HUES64 (cell line): ENCODE measurements at regions not wholly inside any gene's neighbourhood (a gene's known extent, or its start where the extent isn't known, plus 50 kb on each side); places are given as distances from the start of the nearest gene placed in this dataset.

Experiments used
- H3K27ac ChIP-seq: 2 replicates; pipeline ENCODE4 v1.7.0; 2013; ENCODE audit warnings: low read depth, low read length, inconsistent platforms
- H3K27me3 ChIP-seq: 2 replicates; pipeline ENCODE4 v1.6.1; 2013; ENCODE audit warnings: mild to moderate bottlenecking, low read length; ENCODE audit not compliant: insufficient read depth
- H3K36me3 ChIP-seq: 2 replicates; pipeline ENCODE4 v1.6.1; 2013; ENCODE audit warnings: mild to moderate bottlenecking, low read length; ENCODE audit not compliant: insufficient read depth
- H3K4me1 ChIP-seq: 2 replicates; pipeline ENCODE4 v1.6.1; 2013; ENCODE audit warnings: mild to moderate bottlenecking, low read length, moderate library complexity; ENCODE audit not compliant: insufficient read depth
- H3K4me3 ChIP-seq: 2 replicates; pipeline ENCODE4 v1.5.1; 2013; ENCODE audit warnings: mild to moderate bottlenecking, low read length, moderate library complexity
- H3K9ac ChIP-seq: 2 replicates; pipeline ENCODE4 v1.6.1; 2013; ENCODE audit warnings: mild to moderate bottlenecking, low read depth, low read length
- H3K9me3 ChIP-seq: 2 replicates; pipeline ENCODE4 v1.6.1; 2013; ENCODE audit warnings: low read depth, low read length; ENCODE audit not compliant: insufficient read depth
- WGBS: fragments of 150-250, 120-280 bp; methylation state at CpG from one replicate; pipeline ENCODE4 v1.1.7; 2013; ENCODE audit warnings: missing lambda C conversion rate; 5-methylcytosine and 5-hydroxymethylcytosine counted together

DNA sequence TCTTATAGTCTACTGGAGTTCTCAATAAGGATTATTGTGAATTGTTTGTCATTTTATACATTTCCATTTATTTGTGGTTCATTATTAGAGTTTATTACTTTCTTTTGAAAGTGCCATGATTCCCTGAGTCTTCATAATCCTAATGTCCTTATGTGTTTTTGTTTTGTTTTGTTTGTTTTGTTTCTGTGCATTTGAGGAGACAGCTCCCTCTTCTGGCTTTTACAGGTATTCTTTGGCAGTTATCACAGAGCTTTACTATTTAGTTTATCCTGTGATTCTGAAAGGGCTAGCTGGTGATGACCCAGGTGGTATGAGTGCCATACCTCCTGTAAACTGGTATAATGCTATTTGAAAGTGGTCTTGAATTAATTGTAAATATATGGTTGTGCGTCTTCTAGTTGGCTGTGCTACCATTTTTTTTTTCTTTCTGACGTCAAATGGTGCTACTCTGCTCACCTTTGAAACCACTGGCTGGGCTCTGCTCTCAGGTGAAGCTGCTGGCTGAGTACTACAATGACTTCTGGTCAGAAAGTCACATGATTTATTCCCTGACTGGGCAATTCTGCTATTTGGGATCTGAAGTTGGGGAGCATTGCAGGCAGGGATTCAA is 751.2 kb downstream of the JRKL start:
- Histone ChIP-seq H3K27me3 (no peaks in the 10 kb centered on the region), H3K4me1 (no peaks in the 10 kb centered on the region), H3K9me3 (no peaks in the 10 kb centered on the region; the same call in 1 of the 2 replicates), H3K27ac (no peak overlapping the region), H3K9ac (no peak overlapping the region), H3K36me3 (no peaks in the 10 kb centered on the region), H3K4me3 (no peak overlapping the region)
- 73% methylated on average over 2 of the region's 2 CpGs for WGBS

DNA sequence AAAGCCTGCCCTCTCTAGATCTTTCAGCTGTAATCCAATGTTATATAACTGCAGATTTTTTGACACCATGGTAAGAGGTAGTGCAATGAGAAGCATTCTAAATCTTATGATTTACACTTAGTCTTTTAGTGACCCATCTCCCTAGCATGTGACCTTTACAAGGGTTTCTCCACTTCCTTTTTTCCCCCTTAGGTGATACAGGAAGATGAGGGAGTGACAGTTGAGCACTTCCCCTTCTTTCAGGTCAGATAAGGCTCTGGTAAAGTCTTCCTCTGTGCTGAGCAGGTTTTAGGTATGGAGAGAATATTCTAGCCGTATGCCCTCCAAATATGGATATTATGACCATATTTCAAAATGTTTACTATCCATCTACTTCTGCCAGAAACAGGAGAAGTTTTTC is 753.6 kb downstream of the JRKL start:
- WGBS, result 80% methylated on average over 1 of the region's 1 CpG
- Histone ChIP-seq H3K27me3 (no peaks in the 10 kb centered on the region), H3K27ac (no peak overlapping the region), H3K9ac (no peak overlapping the region), H3K4me3 (no peak overlapping the region), H3K4me1 (no peaks in the 10 kb centered on the region), H3K9me3 (no peaks in the 10 kb centered on the region; the same call in 1 of the 2 replicates), H3K36me3 (no peaks in the 10 kb centered on the region)

GRCh38 chr11:97149741-97150140 is 759.9 kb downstream of the JRKL start:
- H3K9ac ChIP-seq, result no peak overlapping the region
- H3K4me3 ChIP-seq, result no peak overlapping the region
- H3K27me3 ChIP-seq, result no peaks in the 10 kb centered on the region
- H3K36me3 ChIP-seq, result no peaks in the 10 kb centered on the region
- no peaks in the 10 kb centered on the region for H3K9me3 ChIP-seq
- WGBS, result 100% methylated on average over 1 of the region's 2 CpGs
- H3K4me1 ChIP-seq, result no peaks in the 10 kb centered on the region
- no peak overlapping the region for H3K27ac ChIP-seq

DNA sequence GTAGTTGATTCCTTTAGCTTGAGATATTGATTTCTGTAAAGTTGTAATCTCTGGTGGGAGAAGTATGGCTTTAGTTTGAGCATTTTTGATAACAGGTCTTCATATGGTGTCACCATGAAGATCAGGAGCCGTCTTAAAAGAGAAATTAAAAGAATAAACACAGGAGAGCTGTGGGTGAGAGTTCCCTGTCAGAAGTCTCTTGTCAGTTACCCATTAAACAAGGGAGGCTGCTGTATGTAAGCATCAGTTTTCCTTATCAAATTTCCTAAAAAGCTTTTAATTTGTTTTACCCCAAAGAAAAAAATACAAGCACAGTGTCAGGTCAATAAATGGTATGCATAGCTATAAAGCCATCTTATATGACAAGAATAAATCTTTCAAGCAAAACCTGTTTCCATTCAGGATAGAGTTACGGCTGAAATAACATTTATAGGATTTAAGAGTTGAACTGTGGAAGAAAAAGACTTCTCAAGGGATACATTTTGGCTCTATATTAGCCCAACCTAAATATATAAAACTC is 767.5 kb downstream of the JRKL start:
- H3K4me3 ChIP-seq, result no peak overlapping the region
- peaks cover 19% of the 10 kb centered on the region for H3K4me1 ChIP-seq
- H3K9ac ChIP-seq, result no peak overlapping the region
- H3K27ac ChIP-seq, result no peak overlapping the region
- no peaks in the 10 kb centered on the region for H3K27me3 ChIP-seq
- H3K9me3 ChIP-seq, result no peaks in the 10 kb centered on the region
- no peaks in the 10 kb centered on the region for H3K36me3 ChIP-seq
- 94% methylated on average over 2 of the region's 2 CpGs for WGBS

DNA sequence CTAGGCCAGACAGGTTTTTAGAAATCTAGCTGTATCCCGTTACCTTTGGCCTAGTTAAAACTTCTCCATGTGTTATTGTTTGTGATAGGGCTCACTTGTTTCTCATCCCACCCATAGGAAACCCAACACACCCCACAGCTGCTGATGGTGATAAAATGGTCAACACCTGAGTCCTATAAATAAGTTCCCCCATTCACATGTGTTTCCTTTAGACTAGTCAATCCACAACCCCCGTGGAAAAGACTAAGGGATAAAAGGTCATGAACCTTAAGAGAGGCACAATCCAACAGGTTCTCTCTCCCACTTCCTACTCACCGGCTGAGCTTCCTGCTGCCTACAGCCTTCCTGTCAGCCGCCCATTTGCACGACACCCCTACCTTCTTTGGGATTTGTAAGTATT is 768.4 kb downstream of the JRKL start:
- Histone ChIP-seq H3K4me1 (peaks cover 19% of the 10 kb centered on the region), H3K9ac (no peak overlapping the region), H3K36me3 (no peaks in the 10 kb centered on the region), H3K4me3 (no peak overlapping the region), H3K9me3 (no peaks in the 10 kb centered on the region), H3K27ac (no peak overlapping the region), H3K27me3 (no peaks in the 10 kb centered on the region)
- WGBS, result 88% methylated on average over 3 of the region's 5 CpGs

GRCh38 chr11:97163631-97164191 is 773.9 kb downstream of the JRKL start:
- no peak overlapping the region for H3K27ac ChIP-seq
- peaks cover 6% of the 10 kb centered on the region; the same call in 1 of the 2 replicates for H3K4me1 ChIP-seq
- H3K4me3 ChIP-seq, result no peak overlapping the region
- no peak overlapping the region for H3K9ac ChIP-seq
- 89% methylated on average over 4 of the region's 4 CpGs for WGBS
- no peaks in the 10 kb centered on the region for H3K9me3 ChIP-seq
- H3K27me3 ChIP-seq, result no peaks in the 10 kb centered on the region
- no peaks in the 10 kb centered on the region for H3K36me3 ChIP-seq

DNA sequence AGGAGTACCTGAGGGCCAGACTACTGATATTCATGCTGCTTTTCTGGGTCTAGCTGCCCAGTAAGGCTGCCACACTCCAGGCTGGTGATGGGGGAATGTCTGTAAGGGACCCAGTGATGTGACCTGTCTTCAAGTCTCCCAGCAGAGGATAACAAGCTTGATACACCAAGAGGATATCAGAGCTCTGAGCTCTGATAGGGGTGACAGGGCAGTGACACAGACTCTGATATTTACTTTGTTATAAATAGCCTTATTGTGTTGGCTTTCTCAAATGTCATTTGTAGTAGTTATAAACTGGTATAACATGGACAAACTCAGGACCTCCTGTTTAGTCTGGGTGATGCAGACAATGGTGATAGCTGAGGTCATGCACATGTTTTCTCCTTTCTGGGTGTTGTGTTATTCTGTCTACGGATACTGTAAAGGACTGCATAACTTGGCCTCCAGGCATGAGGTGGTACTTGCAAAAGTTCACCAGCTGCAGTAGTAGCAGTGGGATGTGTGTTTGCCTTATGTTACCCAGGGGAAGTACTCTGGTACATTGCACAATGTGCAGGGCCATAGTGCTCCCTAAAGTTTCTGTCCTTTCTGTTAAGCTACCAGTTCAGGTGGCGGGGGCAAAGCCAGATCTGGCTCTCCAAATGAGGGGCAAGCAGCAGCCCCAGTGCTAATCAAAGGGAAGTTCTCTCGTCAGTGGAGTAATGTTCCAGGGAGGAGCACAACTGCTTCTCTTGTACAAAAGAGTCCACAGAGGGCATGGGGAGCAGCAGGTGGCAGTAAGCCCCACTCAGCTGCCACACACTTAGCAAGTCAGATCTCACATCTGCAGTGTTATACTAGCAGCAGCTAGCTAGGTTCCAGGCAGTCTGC is 812.2 kb downstream of the JRKL start:
- H3K36me3 ChIP-seq, result no peaks in the 10 kb centered on the region
- no peak overlapping the region for H3K27ac ChIP-seq
- peaks cover 13% of the 10 kb centered on the region for H3K4me1 ChIP-seq
- H3K27me3 ChIP-seq, result no peaks in the 10 kb centered on the region
- H3K9ac ChIP-seq, result no peak overlapping the region
- no peaks in the 10 kb centered on the region for H3K9me3 ChIP-seq
- 89% methylated on average over 3 of the region's 3 CpGs for WGBS
- no peak overlapping the region for H3K4me3 ChIP-seq

DNA sequence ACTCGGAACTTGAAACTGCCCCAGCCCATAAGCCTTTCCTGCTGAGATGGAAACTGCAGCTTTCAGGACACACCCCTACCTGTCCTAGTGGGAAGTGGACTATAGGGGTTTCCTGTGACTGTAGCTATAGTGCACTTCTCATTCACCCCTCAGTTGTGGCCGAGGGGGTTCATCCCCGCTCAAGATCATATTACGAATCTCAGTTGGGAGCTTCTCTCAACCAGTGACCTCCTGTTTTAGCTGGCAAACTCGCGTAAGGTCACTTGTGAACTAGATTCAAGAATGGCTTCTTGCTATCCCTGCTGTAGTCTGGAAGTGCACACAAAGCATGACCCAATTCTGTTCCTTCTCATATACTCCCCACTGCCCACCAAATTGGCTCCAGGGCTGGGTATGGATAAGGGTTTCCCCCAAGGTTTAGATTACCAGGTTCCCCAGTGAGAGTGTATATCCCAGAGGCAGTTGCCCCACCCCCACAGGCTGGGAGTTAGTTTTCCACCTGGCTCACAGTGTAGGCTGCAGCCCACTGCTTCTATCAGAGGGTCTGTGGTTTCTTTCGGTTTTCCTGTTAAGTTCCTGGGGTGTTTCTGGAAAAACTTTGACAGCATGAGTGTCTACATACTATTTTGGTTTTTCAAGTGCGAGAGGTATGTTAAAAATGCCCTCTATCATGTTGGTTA is 812.9 kb downstream of the JRKL start:
- Histone ChIP-seq H3K27ac (no peak overlapping the region), H3K4me1 (peaks cover 13% of the 10 kb centered on the region), H3K4me3 (no peak overlapping the region), H3K36me3 (no peaks in the 10 kb centered on the region), H3K9me3 (no peaks in the 10 kb centered on the region), H3K27me3 (no peaks in the 10 kb centered on the region), H3K9ac (no peak overlapping the region)
- 72% methylated on average over 8 of the region's 8 CpGs for WGBS

DNA sequence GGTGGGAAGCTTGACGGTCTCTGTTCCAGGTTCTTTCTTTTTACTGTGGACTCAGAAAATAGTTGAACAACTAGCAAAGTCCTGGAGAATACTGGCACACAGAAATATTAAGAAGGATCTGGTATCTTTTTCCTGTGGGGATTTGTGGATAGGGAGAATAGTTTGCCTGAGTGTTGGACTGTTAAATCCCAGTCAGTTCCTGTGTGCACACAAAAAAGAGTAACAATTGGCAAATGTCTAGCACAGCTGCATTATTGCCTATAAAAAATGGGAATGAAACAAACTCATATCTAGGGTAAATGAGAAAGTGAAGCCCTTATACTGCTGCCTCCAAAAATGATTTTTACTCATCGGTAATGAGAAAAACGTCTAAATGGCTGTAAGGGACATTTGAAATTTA is 828.2 kb downstream of the JRKL start:
- no peaks in the 10 kb centered on the region for H3K4me1 ChIP-seq
- WGBS, result 96% methylated on average over 2 of the region's 3 CpGs
- no peaks in the 10 kb centered on the region for H3K36me3 ChIP-seq
- H3K9ac ChIP-seq, result no peak overlapping the region
- no peak overlapping the region for H3K4me3 ChIP-seq
- H3K27ac ChIP-seq, result no peak overlapping the region
- no peaks in the 10 kb centered on the region for H3K27me3 ChIP-seq
- no peaks in the 10 kb centered on the region for H3K9me3 ChIP-seq

- no peaks in the 10 kb centered on the region for H3K9me3 ChIP-seq
- no peaks in the 10 kb centered on the region for H3K4me1 ChIP-seq
- H3K36me3 ChIP-seq, result no peaks in the 10 kb centered on the region
- H3K27ac ChIP-seq, result no peak overlapping the region
- 92% methylated on average over 1 of the region's 3 CpGs for WGBS
- H3K27me3 ChIP-seq, result no peaks in the 10 kb centered on the region
- no peak overlapping the region for H3K4me3 ChIP-seq
- no peak overlapping the region for H3K9ac ChIP-seq
These were observed 833.8 kb downstream of the JRKL start for GRCh38 chr11:97223647-97224046.

DNA sequence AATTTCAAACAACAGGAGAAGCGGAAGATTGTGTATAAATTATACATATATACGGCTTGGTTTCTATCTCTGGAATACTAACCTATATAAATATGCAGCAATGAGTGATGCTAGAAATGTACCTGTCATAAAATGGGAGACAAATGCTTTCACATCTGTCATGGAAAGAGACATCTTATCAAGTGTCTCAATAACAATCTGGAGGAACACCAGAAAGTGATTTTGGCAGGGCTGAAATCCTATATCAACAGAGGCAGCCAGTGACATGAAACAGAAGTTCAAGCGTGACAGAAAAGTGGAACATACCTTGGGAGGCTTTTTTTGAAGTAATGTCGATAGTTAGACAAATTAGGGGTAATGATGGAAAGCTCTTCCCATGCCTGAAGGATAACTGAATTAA is 834.6 kb downstream of the JRKL start:
- Histone ChIP-seq H3K9ac (no peak overlapping the region), H3K27ac (no peak overlapping the region), H3K27me3 (no peaks in the 10 kb centered on the region), H3K4me3 (no peak overlapping the region), H3K4me1 (no peaks in the 10 kb centered on the region), H3K36me3 (no peaks in the 10 kb centered on the region), H3K9me3 (no peaks in the 10 kb centered on the region)
- 92% methylated on average over 2 of the region's 4 CpGs for WGBS
